K562 (cell line): ENCODE measurements at regions not wholly inside any gene's neighbourhood (a gene's known extent, or its start where the extent isn't known, plus 50 kb on each side); places are given as distances from the start of the nearest gene placed in this dataset.

Source experiments
- ATAC-seq: fragments of 200-7000 bp; cut with Tn5 transposase; 3 replicates; pipeline ENCODE4 v1.9.1; 2020; ENCODE audit warnings: moderate library complexity
- BruUV-seq: library from RNA; stranded (reverse); fragments of 400-500 nt; replicated peaks from 2 replicates; lab custom pipeline; 2021; lab: Mats Ljungman, UMichigan
- CTCF ChIA-PET: fragments of 300-600 bp; formaldehyde crosslinking; extraction: SDS; loops from one replicate; lab custom pipeline; 2021; ENCODE audit warnings: low intra/inter-chr PET ratio; lab: Yijun Ruan, JAX
- POLR2A ChIA-PET: fragments of 300-600, 350-650 bp; sonication (Branson Sonifier 250); formaldehyde crosslinking; extraction: SDS; loops from one replicate; lab custom pipeline; 2021; ENCODE audit warnings: antibody characterized with exemption, inconsistent platforms; lab: Yijun Ruan, JAX
- DNase-seq, 4 experiments: peaks; one replicate each; pipeline versions ENCODE4 v3.0.0 to v3.0.0-alpha.2; 2011 to 2018; ENCODE audit warnings: low spot score in 3 of 4, mixed read lengths in 3 of 4; ENCODE audit errors: extremely low read depth in 1 of 4
- FAIRE-seq: peaks from 2 replicates; lab custom pipeline; 2011; peaks lifted over from hg19 to GRCh38; lab: Jason Lieb, UNC
- H2AFZ ChIP-seq: 2 replicates; pipeline ENCODE4 v1.6.0; 2011; ENCODE audit warnings: low read depth, low read length, control low read depth, inconsistent platforms
- H3K27ac ChIP-seq: fragments of 200-600 bp; 3 replicates; pipeline ENCODE4 v1.8.0; 2011; ENCODE audit warnings: low read depth, mild to moderate bottlenecking, control low read depth, inconsistent platforms, low read length, moderate library complexity, mixed read lengths; ENCODE audit errors: extremely low read depth
- H3K27me3 ChIP-seq, 2 experiments: fragments of 300-600 bp in 1 of 2; 2 replicates in 1 of 2; 3 replicates in 1 of 2; pipeline versions ENCODE4 v1.6.0 to v1.8.0; 2011; ENCODE audit warnings: inconsistent platforms in 2 of 2, low read length in 2 of 2, mild to moderate bottlenecking in 1 of 2, mixed read lengths in 1 of 2, moderate library complexity in 1 of 2; ENCODE audit not compliant: control insufficient read depth in 2 of 2, insufficient read depth in 2 of 2
- H3K36me3 ChIP-seq: fragments of 300-600 bp; 3 replicates; pipeline ENCODE4 v1.8.0; 2011; ENCODE audit warnings: mild to moderate bottlenecking, low read length, inconsistent platforms; ENCODE audit not compliant: control insufficient read depth, insufficient read depth
- H3K4me1 ChIP-seq, 2 experiments: fragments of 200-600 bp in 1 of 2; replicated peaks in 1 of 2; 2 replicates in 1 of 2; 3 replicates in 1 of 2; pipeline versions ENCODE4 v1.5.1 to v1.8.0; 2011; ENCODE audit warnings: inconsistent platforms in 2 of 2, low read length in 2 of 2, mild to moderate bottlenecking in 1 of 2, mixed read lengths in 1 of 2, moderate library complexity in 1 of 2; ENCODE audit not compliant: control insufficient read depth in 2 of 2, insufficient read depth in 2 of 2
- H3K4me2 ChIP-seq: 2 replicates; pipeline ENCODE4 v1.6.1; 2011; ENCODE audit warnings: low read length, control low read depth, inconsistent platforms, mixed read lengths; ENCODE audit not compliant: insufficient read depth
- H3K4me3 ChIP-seq: fragments of 200-600 bp; sonication (generic), shearing (Covaris generic); 2 replicates; pipeline ENCODE4 v1.5.1; 2016; ENCODE audit warnings: control low read depth, inconsistent platforms
- H3K79me2 ChIP-seq: fragments of 200-600 bp; 3 replicates; pipeline ENCODE4 v1.8.0; 2011; ENCODE audit warnings: low read length, inconsistent platforms; ENCODE audit not compliant: control insufficient read depth, insufficient read depth
- H3K9ac ChIP-seq, 2 experiments: 2 replicates each; pipeline versions ENCODE4 v1.6.0 to v1.6.1; 2011; ENCODE audit warnings: low read depth in 2 of 2, low read length in 2 of 2, control low read depth in 1 of 2, inconsistent platforms in 1 of 2, mild to moderate bottlenecking in 1 of 2, mixed read lengths in 1 of 2; ENCODE audit not compliant: insufficient read depth in 1 of 2
- H3K9me1 ChIP-seq: one replicate; pipeline ENCODE4 v1.6.0; 2011; ENCODE audit warnings: inconsistent platforms, mild to moderate bottlenecking, low read length, moderate library complexity; ENCODE audit not compliant: control insufficient read depth, insufficient read depth
- H3K9me3 ChIP-seq: replicated peaks from 2 replicates; pipeline ENCODE4 v1.5.1; 2011; ENCODE audit warnings: low read depth, low read length, inconsistent platforms; ENCODE audit not compliant: control insufficient read depth, insufficient read depth
- H4K20me1 ChIP-seq: replicated peaks from 2 replicates; pipeline ENCODE4 v1.6.1; 2011; ENCODE audit warnings: low read length, inconsistent platforms, mixed read lengths; ENCODE audit not compliant: control insufficient read depth, insufficient read depth
- ATF6 ChIP-seq: sonication (generic); formaldehyde crosslinking; IDR thresholded peaks from 2 replicates; pipeline ENCODE4 v1.4.0; 2020; ENCODE audit warnings: mild to moderate bottlenecking, missing genetic modification reagents
- BRD4 ChIP-seq: fragments of 200-600 bp; sonication (generic); IDR thresholded peaks from 2 replicates; pipeline ENCODE4 v1.6.1; 2017; ENCODE audit warnings: inconsistent platforms
- CCAR2 ChIP-seq: fragments of 200-400 bp; formaldehyde crosslinking; IDR thresholded peaks from 2 replicates; pipeline ENCODE4 v1.6.1; 2017; ENCODE audit warnings: mild to moderate bottlenecking, low read depth, low read length
- ELF4 ChIP-seq: fragments of 450-650 bp; formaldehyde crosslinking; IDR thresholded peaks from 2 replicates; pipeline ENCODE4 v1.4.0; 2022; ENCODE audit warnings: missing genetic modification characterization
- ETV1 ChIP-seq: fragments of 450-650 bp; conservative IDR thresholded peaks from 2 replicates; pipeline ENCODE4 v1.6.1; 2016; ENCODE audit warnings: missing genetic modification characterization, control low read depth, low read depth, missing compliant biosample characterization
- ETV6 ChIP-seq, 3 experiments: fragments of 150-350 bp in 1 of 3; sonication (generic) in 1 of 3; formaldehyde crosslinking in 1 of 3; IDR thresholded peaks; 2 replicates each; pipeline versions ENCODE4 v1.6.1 to v1.8.0; 2014 to 2022; ENCODE audit warnings: borderline replicate concordance in 2 of 3, low read depth in 2 of 3, antibody characterized with exemption in 1 of 3, low read length in 1 of 3, mild to moderate bottlenecking in 1 of 3, missing genetic modification reagents in 1 of 3
- FOXP1 ChIP-seq: sonication (generic); formaldehyde crosslinking; IDR thresholded peaks from 2 replicates; pipeline ENCODE4 v1.8.0; 2022; ENCODE audit warnings: mild to moderate bottlenecking, missing genetic modification reagents
- GTF3C2 ChIP-seq: IDR thresholded peaks from 3 replicates; pipeline ENCODE4 v1.6.1; 2011; ENCODE audit warnings: borderline replicate concordance, mild to moderate bottlenecking, moderate library complexity; ENCODE audit not compliant: insufficient read length; ENCODE audit errors: extremely low read depth
- HDGF ChIP-seq: fragments of 450-650 bp; IDR thresholded peaks from 2 replicates; pipeline ENCODE4 v1.6.1; 2016
- HSF4 ChIP-seq: fragments of 250-450 bp; sonication (Bioruptor Pico); IDR thresholded peaks from 2 replicates; pipeline ENCODE4 v2.1.2; 2022; ENCODE audit warnings: mild to moderate bottlenecking, moderate library complexity, borderline replicate concordance
- KHSRP ChIP-seq: fragments of 450-650 bp; IDR thresholded peaks from 2 replicates; pipeline ENCODE4 v1.6.1; 2017
- MAFK ChIP-seq: IDR thresholded peaks from 2 replicates; pipeline ENCODE4 v1.6.1; 2011; ENCODE audit warnings: low read length, improper control_type of control experiment
- NFXL1 ChIP-seq: fragments of 450-650 bp; formaldehyde crosslinking; IDR thresholded peaks from 2 replicates; pipeline ENCODE4 v1.4.0; 2021; ENCODE audit warnings: mild to moderate bottlenecking
- SP1 ChIP-seq: sonication (generic); formaldehyde crosslinking; IDR thresholded peaks from 2 replicates; pipeline ENCODE4 v1.8.1; 2022; ENCODE audit warnings: mild to moderate bottlenecking, missing genetic modification reagents
- SRSF1 ChIP-seq: fragments of 200-400 bp; formaldehyde crosslinking; IDR thresholded peaks from 2 replicates; pipeline ENCODE4 v1.6.1; 2017; ENCODE audit warnings: mild to moderate bottlenecking, low read depth, low read length, moderate library complexity
- TCF15 ChIP-seq: fragments of 250-450 bp; sonication (Bioruptor Pico); IDR thresholded peaks from 2 replicates; pipeline ENCODE4 v1.8.0; 2022; ENCODE audit warnings: moderate library complexity, mild to moderate bottlenecking, inconsistent platforms
- ZBTB26 ChIP-seq: fragments of 450-650 bp; formaldehyde crosslinking; IDR thresholded peaks from 2 replicates; pipeline ENCODE4 v1.4.0; 2022; ENCODE audit warnings: missing genetic modification characterization
- ZNF124 ChIP-seq: sonication (generic); formaldehyde crosslinking; IDR thresholded peaks from 2 replicates; pipeline ENCODE4 v1.8.1; 2022; ENCODE audit warnings: missing genetic modification reagents
- ZNF239 ChIP-seq: fragments of 250-450 bp; sonication (Bioruptor Pico); IDR thresholded peaks from 2 replicates; pipeline ENCODE4 v1.4.0; 2020; ENCODE audit warnings: mild to moderate bottlenecking
- in situ Hi-C: fragments of 300-500 bp; cut with MboI; formaldehyde crosslinking; loops from 4 replicates; pipeline ENCODE4 v1.15.0; 2018; ENCODE audit warnings: inconsistent platforms, mixed read lengths
- intact Hi-C: fragments of 100-400 bp; cut with micrococcal nuclease; formaldehyde crosslinking; loops from 2 replicates; pipeline ENCODE4 v1.14.2; 2022

GRCh38 chr22:40108396-40108795, 69.3 kb upstream of the TNRC6B start:
- intact Hi-C loops (no loop called here), in situ Hi-C loops (no loop called here)
- no peak for ATAC-seq
- H3K9me3 ChIP-seq, result no peaks in the 10 kb centered on the region
- POLR2A ChIA-PET, result no interaction called here
- DNase-seq, result no peak
- H3K9ac ChIP-seq, result peak overlapping the region in 1 of 2 experiments; percentile 74; a peak in 1 of 4 replicates
- no peaks in the 10 kb centered on the region for H3K9me1 ChIP-seq
- no peaks in the 10 kb centered on the region for H3K27me3 ChIP-seq
- H3K36me3 ChIP-seq, result no peaks in the 10 kb centered on the region
- no peaks in the 10 kb centered on the region; the same call in 1 of the 2 replicates for H4K20me1 ChIP-seq
- CTCF ChIA-PET, result no interaction called here
- no TSS peak for BruUV-seq
- 0 out of 2 replicates have a peak overlapping the region, but pooled peaks have one; percentile 21 for H3K4me2 ChIP-seq
- peaks cover 0 to 4% of the 10 kb centered on the region in 2 experiments; a peak in 2 of 5 replicates for H3K4me1 ChIP-seq
- FAIRE-seq, result no peak
- no peak overlapping the region for H3K4me3 ChIP-seq
- H2AFZ ChIP-seq, result no peak overlapping the region
- no peak overlapping the region for H3K27ac ChIP-seq
- H3K79me2 ChIP-seq, result peaks cover 5% of the 10 kb centered on the region; the same call in 2 of the 3 replicates
- no peak for TF ChIP-seq ZNF239
- no peak for TF ChIP-seq HDGF
- no peak for TF ChIP-seq KHSRP
- no peak for TF ChIP-seq ZBTB26 (CRISPR knock-in tag)
- TF ChIP-seq GTF3C2, result no peak
- no peak for TF ChIP-seq BRD4
- TF ChIP-seq ELF4 (CRISPR knock-in tag), result no peak
- TF ChIP-seq CCAR2, result no peak
- no peak for TF ChIP-seq MAFK
- TF ChIP-seq HSF4 (CRISPR knock-in tag), result no peak
- TF ChIP-seq ZNF124 (CRISPR knock-in tag), result no peak
- TF ChIP-seq FOXP1, result no peak
- TF ChIP-seq ATF6, result no peak
- no peak for TF ChIP-seq NFXL1 (CRISPR knock-in tag)
- TF ChIP-seq TCF15 (CRISPR knock-in tag), result no peak
- TF ChIP-seq SRSF1, result no peak
- TF ChIP-seq ETV1 (tag), result no peak
- TF ChIP-seq SP1, result no peak
- TF ChIP-seq ETV6 (IDR thresholded peaks at IDR 0.05; ENCODE audit: borderline replicate concordance in 1 of 2, low read depth in 2 of 2, low read length in 1 of 2), result no peak
- TF ChIP-seq ETV6 (CRISPR knock-in tag; IDR thresholded peaks at IDR 0.05; ENCODE audit: borderline replicate concordance), result no peak
